ENCODE measurements at regions not wholly inside any gene's neighbourhood (a gene's known extent, or its start where the extent isn't known, plus 50 kb on each side); places are given as distances from the start of the nearest gene placed in this dataset.
"Not testable (repeated sequence)": the region's sequence is repeated elsewhere in the genome, so short reads cannot be mapped to it uniquely, and the experiment has no call there.

- Histone ChIP-seq H3K9me3 (ENCODE audit: control insufficient read depth, insufficient read depth, low read length) (no peaks in the 10 kb centered on the region), H3K27me3 (ENCODE audit: control insufficient read depth, insufficient read depth, low read length) (no peaks in the 10 kb centered on the region), H3K4me3 (ENCODE audit: low read length) (no peak overlapping the region), H3K27ac (ENCODE audit: low read length) (no peak overlapping the region), H3K36me3 (ENCODE audit: control insufficient read depth, insufficient read depth, low read length) (no peaks in the 10 kb centered on the region; the same call in 1 of the 2 replicates), H3K4me1 (ENCODE audit: control insufficient read depth, insufficient read depth, low read length) (no peaks in the 10 kb centered on the region)
- no peak for DNase-seq (ENCODE audit: low read depth, low spot score)
- no CpG with 5 or more reads among the region's 4 CpGs for WGBS (ENCODE audit: insufficient coverage, insufficient read length)
These were observed 198.0 kb downstream of the SOX4 start for GRCh38 chr6:21791581-21791980.

GRCh38 chr6:21792177-21792576 lies 198.6 kb downstream of the SOX4 start:
- Histone ChIP-seq H3K27ac (ENCODE audit: low read length) (no peak overlapping the region), H3K4me1 (ENCODE audit: control insufficient read depth, insufficient read depth, low read length) (no peaks in the 10 kb centered on the region), H3K9me3 (ENCODE audit: control insufficient read depth, insufficient read depth, low read length) (no peaks in the 10 kb centered on the region), H3K27me3 (ENCODE audit: control insufficient read depth, insufficient read depth, low read length) (no peaks in the 10 kb centered on the region), H3K4me3 (ENCODE audit: low read length) (no peak overlapping the region), H3K36me3 (ENCODE audit: control insufficient read depth, insufficient read depth, low read length) (no peaks in the 10 kb centered on the region; the same call in 1 of the 2 replicates)
- DNase-seq (ENCODE audit: low read depth, low spot score): no peak
- no CpG with 5 or more reads among the region's 4 CpGs for WGBS (ENCODE audit: insufficient coverage, insufficient read length)

GRCh38 chr6:21796979-21797378 lies 203.4 kb downstream of the SOX4 start:
- not testable (repeated sequence) for H3K27ac ChIP-seq (ENCODE audit: low read length); H3K36me3 ChIP-seq (ENCODE audit: control insufficient read depth, insufficient read depth, low read length); DNase-seq (ENCODE audit: low read depth, low spot score); H3K4me3 ChIP-seq (ENCODE audit: low read length); H3K4me1 ChIP-seq (ENCODE audit: control insufficient read depth, insufficient read depth, low read length); H3K9me3 ChIP-seq (ENCODE audit: control insufficient read depth, insufficient read depth, low read length); H3K27me3 ChIP-seq (ENCODE audit: control insufficient read depth, insufficient read depth, low read length)
- no CpG with 5 or more reads among the region's 31 CpGs for WGBS (ENCODE audit: insufficient coverage, insufficient read length)

GRCh38 chr6:21798468-21798867 lies 204.9 kb downstream of the SOX4 start:
- H3K4me1 ChIP-seq (ENCODE audit: control insufficient read depth, insufficient read depth, low read length): no peaks in the 10 kb centered on the region; the same call in 1 of the 2 replicates
- no peaks in the 10 kb centered on the region for H3K9me3 ChIP-seq (ENCODE audit: control insufficient read depth, insufficient read depth, low read length)
- H3K4me3 ChIP-seq (ENCODE audit: low read length): no peak overlapping the region
- H3K36me3 ChIP-seq (ENCODE audit: control insufficient read depth, insufficient read depth, low read length): no peaks in the 10 kb centered on the region; the same call in 1 of the 2 replicates
- H3K27ac ChIP-seq (ENCODE audit: low read length): no peak overlapping the region
- no peaks in the 10 kb centered on the region for H3K27me3 ChIP-seq (ENCODE audit: control insufficient read depth, insufficient read depth, low read length)
- no CpG with 5 or more reads among the region's 4 CpGs for WGBS (ENCODE audit: insufficient coverage, insufficient read length)
- DNase-seq (ENCODE audit: low read depth, low spot score): no peak

GRCh38 chr6:21800330-21800729 lies 206.8 kb downstream of the SOX4 start:
- Histone ChIP-seq H3K27me3 (ENCODE audit: control insufficient read depth, insufficient read depth, low read length) (no peaks in the 10 kb centered on the region), H3K9me3 (ENCODE audit: control insufficient read depth, insufficient read depth, low read length) (no peaks in the 10 kb centered on the region), H3K27ac (ENCODE audit: low read length) (no peak overlapping the region), H3K36me3 (ENCODE audit: control insufficient read depth, insufficient read depth, low read length) (no peaks in the 10 kb centered on the region), H3K4me3 (ENCODE audit: low read length) (no peak overlapping the region), H3K4me1 (ENCODE audit: control insufficient read depth, insufficient read depth, low read length) (no peaks in the 10 kb centered on the region; the same call in 1 of the 2 replicates)
- WGBS (ENCODE audit: insufficient coverage, insufficient read length): no CpG with 5 or more reads among the region's 2 CpGs
- no peak for DNase-seq (ENCODE audit: low read depth, low spot score)

- H3K36me3 ChIP-seq (ENCODE audit: control insufficient read depth, insufficient read depth, low read length): no peaks in the 10 kb centered on the region
- no peak overlapping the region for H3K27ac ChIP-seq (ENCODE audit: low read length)
- no peak overlapping the region for H3K4me3 ChIP-seq (ENCODE audit: low read length)
- no peaks in the 10 kb centered on the region; the same call in 1 of the 2 replicates for H3K4me1 ChIP-seq (ENCODE audit: control insufficient read depth, insufficient read depth, low read length)
- no CpG with 5 or more reads among the region's 11 CpGs for WGBS (ENCODE audit: insufficient coverage, insufficient read length)
- H3K27me3 ChIP-seq (ENCODE audit: control insufficient read depth, insufficient read depth, low read length): no peaks in the 10 kb centered on the region
- H3K9me3 ChIP-seq (ENCODE audit: control insufficient read depth, insufficient read depth, low read length): no peaks in the 10 kb centered on the region
- no peak for DNase-seq (ENCODE audit: low read depth, low spot score)
These were observed 207.4 kb downstream of the SOX4 start for GRCh38 chr6:21800948-21801438.

- Histone ChIP-seq H3K4me3 (ENCODE audit: low read length) (no peak overlapping the region), H3K27ac (ENCODE audit: low read length) (no peak overlapping the region), H3K36me3 (ENCODE audit: control insufficient read depth, insufficient read depth, low read length) (no peaks in the 10 kb centered on the region), H3K27me3 (ENCODE audit: control insufficient read depth, insufficient read depth, low read length) (no peaks in the 10 kb centered on the region), H3K4me1 (ENCODE audit: control insufficient read depth, insufficient read depth, low read length) (no peaks in the 10 kb centered on the region; the same call in 1 of the 2 replicates), H3K9me3 (ENCODE audit: control insufficient read depth, insufficient read depth, low read length) (no peaks in the 10 kb centered on the region)
- no CpG with 5 or more reads among the region's 1 CpG for WGBS (ENCODE audit: insufficient coverage, insufficient read length)
- DNase-seq (ENCODE audit: low read depth, low spot score): no peak
These were observed 208.1 kb downstream of the SOX4 start for GRCh38 chr6:21801446-21802174.

GRCh38 chr6:21802175-21802822 lies 208.7 kb downstream of the SOX4 start:
- Histone ChIP-seq H3K9me3 (ENCODE audit: control insufficient read depth, insufficient read depth, low read length) (no peaks in the 10 kb centered on the region), H3K27me3 (ENCODE audit: control insufficient read depth, insufficient read depth, low read length) (no peaks in the 10 kb centered on the region), H3K4me1 (ENCODE audit: control insufficient read depth, insufficient read depth, low read length) (no peaks in the 10 kb centered on the region; the same call in 1 of the 2 replicates), H3K4me3 (ENCODE audit: low read length) (no peak overlapping the region), H3K36me3 (ENCODE audit: control insufficient read depth, insufficient read depth, low read length) (no peaks in the 10 kb centered on the region), H3K27ac (ENCODE audit: low read length) (no peak overlapping the region)
- WGBS (ENCODE audit: insufficient coverage, insufficient read length): no CpG with 5 or more reads among the region's 2 CpGs
- DNase-seq (ENCODE audit: low read depth, low spot score): no peak

GRCh38 chr6:21804941-21805610 lies 211.5 kb downstream of the SOX4 start:
- peaks cover 4% of the 10 kb centered on the region for H3K4me1 ChIP-seq (ENCODE audit: control insufficient read depth, insufficient read depth, low read length)
- no CpG with 5 or more reads among the region's 8 CpGs for WGBS (ENCODE audit: insufficient coverage, insufficient read length)
- no peaks in the 10 kb centered on the region for H3K27me3 ChIP-seq (ENCODE audit: control insufficient read depth, insufficient read depth, low read length)

GRCh38 chr6:21807299-21808044 lies 213.9 kb downstream of the SOX4 start:
- peaks cover 4% of the 10 kb centered on the region; the same call in 1 of the 2 replicates for H3K36me3 ChIP-seq (ENCODE audit: control insufficient read depth, insufficient read depth, low read length)
- no peaks in the 10 kb centered on the region for H3K9me3 ChIP-seq (ENCODE audit: control insufficient read depth, insufficient read depth, low read length)
- H3K4me1 ChIP-seq (ENCODE audit: control insufficient read depth, insufficient read depth, low read length): peaks cover 4% of the 10 kb centered on the region; the same call in 1 of the 2 replicates
- WGBS (ENCODE audit: insufficient coverage, insufficient read length): no CpG with 5 or more reads among the region's 2 CpGs
- H3K4me3 ChIP-seq (ENCODE audit: low read length): no peak overlapping the region
- H3K27ac ChIP-seq (ENCODE audit: low read length): no peak overlapping the region
- no peaks in the 10 kb centered on the region for H3K27me3 ChIP-seq (ENCODE audit: control insufficient read depth, insufficient read depth, low read length)
- no peak for DNase-seq (ENCODE audit: low read depth, low spot score)

More at GRCh38 chr6:21804941-21805610, 211.5 kb downstream of the SOX4 start:
- no peak for DNase-seq (ENCODE audit: low read depth, low spot score)
- no peaks in the 10 kb centered on the region for H3K9me3 ChIP-seq (ENCODE audit: control insufficient read depth, insufficient read depth, low read length)
- H3K4me3 ChIP-seq (ENCODE audit: low read length): no peak overlapping the region
- H3K36me3 ChIP-seq (ENCODE audit: control insufficient read depth, insufficient read depth, low read length): peaks cover 4% of the 10 kb centered on the region; the same call in 1 of the 2 replicates
- H3K27ac ChIP-seq (ENCODE audit: low read length): no peak overlapping the region
